ENCODE measurements at regions not wholly inside any gene's neighbourhood (a gene's known extent, or its start where the extent isn't known, plus 50 kb on each side); places are given as distances from the start of the nearest gene placed in this dataset.

DNA sequence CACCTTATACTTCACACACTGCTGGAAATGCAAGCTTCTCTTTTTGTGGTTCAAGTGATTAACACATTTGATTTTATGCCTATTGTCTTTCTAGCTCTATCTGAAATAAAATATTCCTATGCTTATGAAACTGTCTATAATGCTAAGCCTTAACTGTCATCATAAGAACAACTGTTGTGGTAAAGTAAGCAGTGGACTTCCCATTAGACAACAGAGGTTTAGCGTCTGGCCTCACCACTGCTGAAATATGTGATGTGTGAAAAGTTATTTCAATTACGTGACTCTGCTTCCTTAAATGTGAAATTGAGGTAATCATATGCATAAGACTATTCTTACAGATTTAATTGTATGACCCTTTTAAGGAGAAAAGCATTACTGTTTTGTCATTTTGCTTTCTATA lies 140.2 kb upstream of the LYSMD4 start:
- H3K4me3 ChIP-seq (ENCODE audit: low read depth, low read length) = no peak overlapping the region
- TF ChIP-seq, protein P1, sequence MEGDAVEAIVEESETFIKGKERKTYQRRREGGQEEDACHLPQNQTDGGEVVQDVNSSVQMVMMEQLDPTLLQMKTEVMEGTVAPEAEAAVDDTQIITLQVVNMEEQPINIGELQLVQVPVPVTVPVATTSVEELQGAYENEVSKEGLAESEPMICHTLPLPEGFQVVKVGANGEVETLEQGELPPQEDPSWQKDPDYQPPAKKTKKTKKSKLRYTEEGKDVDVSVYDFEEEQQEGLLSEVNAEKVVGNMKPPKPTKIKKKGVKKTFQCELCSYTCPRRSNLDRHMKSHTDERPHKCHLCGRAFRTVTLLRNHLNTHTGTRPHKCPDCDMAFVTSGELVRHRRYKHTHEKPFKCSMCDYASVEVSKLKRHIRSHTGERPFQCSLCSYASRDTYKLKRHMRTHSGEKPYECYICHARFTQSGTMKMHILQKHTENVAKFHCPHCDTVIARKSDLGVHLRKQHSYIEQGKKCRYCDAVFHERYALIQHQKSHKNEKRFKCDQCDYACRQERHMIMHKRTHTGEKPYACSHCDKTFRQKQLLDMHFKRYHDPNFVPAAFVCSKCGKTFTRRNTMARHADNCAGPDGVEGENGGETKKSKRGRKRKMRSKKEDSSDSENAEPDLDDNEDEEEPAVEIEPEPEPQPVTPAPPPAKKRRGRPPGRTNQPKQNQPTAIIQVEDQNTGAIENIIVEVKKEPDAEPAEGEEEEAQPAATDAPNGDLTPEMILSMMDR (IDR thresholded peaks at IDR 0.05; ENCODE audit: low read depth, low read length) = no peak

DNA sequence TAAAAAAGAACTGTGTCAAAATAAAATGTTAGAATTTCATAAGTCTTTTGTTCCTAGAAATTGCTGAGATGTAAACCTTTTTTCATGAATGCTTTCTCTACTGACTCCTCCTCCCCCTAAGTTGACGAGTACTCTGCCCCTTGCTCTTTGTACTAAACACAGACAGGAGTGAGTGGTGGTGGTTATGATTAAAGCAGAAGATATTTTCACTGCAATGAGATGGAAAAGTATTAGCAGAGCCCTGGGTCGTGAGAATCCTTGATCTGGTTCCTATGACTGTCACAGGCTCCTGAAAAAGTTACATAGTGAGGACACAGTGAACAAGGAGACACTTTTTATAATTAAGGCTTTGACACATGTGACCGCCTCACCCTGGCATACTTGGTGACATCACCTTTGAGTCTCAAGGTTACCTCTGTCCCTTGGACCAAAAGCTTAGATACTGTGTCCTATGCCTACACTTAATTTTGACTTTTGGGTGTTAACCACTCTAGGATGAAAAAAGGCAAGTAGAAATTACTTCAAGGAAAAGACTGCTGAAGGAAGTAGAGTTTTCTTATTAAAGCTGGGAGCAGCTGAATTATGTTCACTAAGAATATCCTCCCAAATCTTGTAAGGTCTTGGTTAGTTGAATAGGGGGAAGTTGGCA lies 130.4 kb upstream of the LYSMD4 start:
- H3K4me3 ChIP-seq (ENCODE audit: low read depth, low read length) = no peak overlapping the region
- TF ChIP-seq, protein P1 (IDR thresholded peaks at IDR 0.05; ENCODE audit: low read depth, low read length) = no peak

DNA sequence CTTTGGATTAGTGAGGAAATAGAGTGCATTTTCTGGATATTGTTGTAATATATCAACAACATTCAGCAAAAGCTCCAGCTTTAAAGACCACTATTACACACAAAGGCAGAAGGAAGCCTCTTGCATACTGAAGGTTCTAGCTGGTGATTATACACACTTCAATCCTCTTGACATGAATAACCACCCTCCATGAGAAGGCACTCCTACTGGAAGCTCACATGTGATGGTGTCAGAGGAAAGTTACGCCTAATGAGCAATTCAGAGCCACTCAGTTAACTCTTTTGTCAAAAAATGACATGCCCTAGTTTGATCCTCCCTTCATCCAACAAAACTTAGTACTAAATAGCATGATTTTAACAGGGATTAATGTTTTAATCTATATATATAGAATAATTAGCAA lies 124.6 kb upstream of the LYSMD4 start:
- H3K4me3 ChIP-seq (ENCODE audit: low read depth, low read length) = no peak overlapping the region
- TF ChIP-seq, protein P1 (IDR thresholded peaks at IDR 0.05; ENCODE audit: low read depth, low read length) = no peak

DNA sequence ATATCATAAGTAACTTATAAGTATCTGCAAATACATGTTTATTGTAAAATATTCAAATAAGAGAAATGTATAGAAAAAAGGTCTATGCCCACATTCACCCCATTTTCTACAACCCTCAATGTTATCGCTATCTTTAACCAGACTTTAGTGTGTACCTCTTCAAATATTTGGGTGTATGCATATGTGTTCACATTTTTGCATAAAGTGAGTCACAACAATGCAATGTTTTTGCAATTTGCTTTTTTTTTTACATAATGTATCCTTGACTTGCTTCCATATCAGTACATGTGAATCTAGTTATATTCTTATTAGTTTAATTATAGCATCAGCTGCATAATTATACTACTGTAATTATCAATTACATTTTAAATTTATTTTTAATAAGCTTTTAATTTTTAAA lies 117.3 kb upstream of the LYSMD4 start:
- TF ChIP-seq, protein P1 (IDR thresholded peaks at IDR 0.05; ENCODE audit: low read depth, low read length) = no peak
- no peak overlapping the region for H3K4me3 ChIP-seq (ENCODE audit: low read depth, low read length)

DNA sequence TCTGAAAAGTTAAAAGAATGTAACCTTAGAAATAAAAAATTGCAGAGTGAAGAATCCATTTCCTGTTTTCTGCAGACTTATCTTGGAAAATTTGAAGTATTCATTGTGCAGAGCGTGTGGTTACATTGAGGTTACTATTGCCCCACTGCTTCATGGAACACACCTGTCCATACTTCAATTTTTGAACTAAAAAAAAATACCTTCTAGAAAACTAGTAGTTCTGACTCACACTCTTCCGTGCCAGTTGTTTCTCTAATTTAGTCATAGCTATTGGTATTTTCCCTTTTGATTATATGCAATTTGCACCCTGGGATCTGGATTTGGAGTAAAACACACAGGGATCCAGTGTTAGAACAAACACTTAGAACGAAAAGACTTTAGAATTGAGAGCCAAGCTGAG lies 111.8 kb upstream of the LYSMD4 start:
- TF ChIP-seq, protein P1 (IDR thresholded peaks at IDR 0.05; ENCODE audit: low read depth, low read length) = no peak

DNA sequence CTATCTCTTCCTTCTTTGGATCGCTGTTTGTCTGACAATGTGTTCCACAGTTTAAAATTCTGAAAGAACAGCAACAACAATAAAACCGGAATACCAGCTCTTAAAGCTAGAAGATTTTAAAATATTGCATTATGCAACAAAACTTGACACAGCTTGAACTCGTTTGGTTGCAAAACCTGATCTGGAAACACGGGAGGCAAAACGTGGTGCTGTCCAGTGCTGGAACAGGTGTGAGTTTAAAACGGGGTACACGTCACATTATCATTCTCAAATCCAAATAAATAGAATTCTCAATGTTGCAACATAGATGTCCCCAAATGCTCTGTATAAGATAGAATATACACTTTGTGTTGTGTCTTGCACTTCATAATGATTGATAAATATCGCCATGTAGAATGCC lies 110.9 kb upstream of the LYSMD4 start:
- H3K4me3 ChIP-seq (ENCODE audit: low read depth, low read length) = no peak overlapping the region
- TF ChIP-seq, protein P1 (IDR thresholded peaks at IDR 0.05; ENCODE audit: low read depth, low read length) = no peak

More for the DNA sequence above, 111.8 kb upstream of the LYSMD4 start:
- no peak overlapping the region for H3K4me3 ChIP-seq (ENCODE audit: low read depth, low read length)

DNA sequence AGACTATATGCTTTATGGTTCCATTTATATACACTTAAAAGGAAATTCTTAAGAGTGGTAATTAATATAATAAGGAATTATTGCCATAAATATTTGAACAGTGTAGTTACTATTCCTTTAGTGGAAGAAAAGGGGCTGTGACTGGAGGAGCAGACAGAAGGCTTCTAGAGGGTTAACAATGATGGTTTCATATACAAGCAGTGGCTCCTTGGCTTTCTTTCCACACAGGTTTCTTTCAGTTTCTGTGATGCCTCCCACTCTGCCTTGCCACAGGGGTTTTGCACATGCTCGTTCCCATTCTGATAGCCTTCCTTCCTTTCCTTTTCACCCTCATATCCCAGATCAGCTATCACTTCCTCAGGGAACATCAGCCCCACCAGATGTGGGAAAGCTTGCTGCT lies 108.8 kb upstream of the LYSMD4 start:
- TF ChIP-seq, protein P1 (IDR thresholded peaks at IDR 0.05; ENCODE audit: low read depth, low read length) = no peak
- no peak overlapping the region for H3K4me3 ChIP-seq (ENCODE audit: low read depth, low read length)

All from WI38 (cell line).